PC-9 (cell line): ENCODE measurements at regions not wholly inside any gene's neighbourhood (a gene's known extent, or its start where the extent isn't known, plus 50 kb on each side); places are given as distances from the start of the nearest gene placed in this dataset.

Experiments used
- EZH2 ChIP-seq: fragments of 200-600 bp; sonication (generic); IDR thresholded peaks from 2 replicates; pipeline ENCODE4 v1.8.0; 2017; ENCODE audit warnings: antibody characterized with exemption, low read depth
- TF ChIP-seq, protein P1 (sequence below): fragments of 200-600 bp; sonication (generic); conservative IDR thresholded peaks from 2 replicates; pipeline ENCODE4 v1.6.1; 2017; ENCODE audit warnings: mixed run types, antibody characterized with exemption, mild to moderate bottlenecking, moderate library complexity

DNA sequence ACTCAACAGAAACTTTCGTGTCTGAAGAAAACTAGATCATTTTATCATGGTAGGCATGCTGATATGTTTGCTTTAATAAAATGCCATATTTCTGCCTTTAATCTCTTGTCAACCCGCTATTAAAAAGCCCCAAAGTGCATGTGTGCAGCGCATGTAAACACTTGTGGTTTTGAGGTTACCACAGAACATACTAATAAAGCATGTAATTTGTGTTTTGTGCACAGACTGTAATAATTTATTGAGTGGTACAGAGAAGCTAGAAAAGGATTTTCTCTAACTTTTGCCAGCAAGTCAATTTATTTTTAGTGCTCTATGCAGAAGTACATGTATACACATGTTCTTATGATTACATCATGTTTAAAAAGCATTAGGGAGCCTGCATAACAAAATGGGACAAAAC is 349.9 kb upstream of the SLC35B3 start:
- TF ChIP-seq, protein P1, sequence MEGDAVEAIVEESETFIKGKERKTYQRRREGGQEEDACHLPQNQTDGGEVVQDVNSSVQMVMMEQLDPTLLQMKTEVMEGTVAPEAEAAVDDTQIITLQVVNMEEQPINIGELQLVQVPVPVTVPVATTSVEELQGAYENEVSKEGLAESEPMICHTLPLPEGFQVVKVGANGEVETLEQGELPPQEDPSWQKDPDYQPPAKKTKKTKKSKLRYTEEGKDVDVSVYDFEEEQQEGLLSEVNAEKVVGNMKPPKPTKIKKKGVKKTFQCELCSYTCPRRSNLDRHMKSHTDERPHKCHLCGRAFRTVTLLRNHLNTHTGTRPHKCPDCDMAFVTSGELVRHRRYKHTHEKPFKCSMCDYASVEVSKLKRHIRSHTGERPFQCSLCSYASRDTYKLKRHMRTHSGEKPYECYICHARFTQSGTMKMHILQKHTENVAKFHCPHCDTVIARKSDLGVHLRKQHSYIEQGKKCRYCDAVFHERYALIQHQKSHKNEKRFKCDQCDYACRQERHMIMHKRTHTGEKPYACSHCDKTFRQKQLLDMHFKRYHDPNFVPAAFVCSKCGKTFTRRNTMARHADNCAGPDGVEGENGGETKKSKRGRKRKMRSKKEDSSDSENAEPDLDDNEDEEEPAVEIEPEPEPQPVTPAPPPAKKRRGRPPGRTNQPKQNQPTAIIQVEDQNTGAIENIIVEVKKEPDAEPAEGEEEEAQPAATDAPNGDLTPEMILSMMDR: no peak
- TF ChIP-seq EZH2: no peak
